MM.1S (cell line): ENCODE measurements at regions not wholly inside any gene's neighbourhood (a gene's known extent, or its start where the extent isn't known, plus 50 kb on each side); places are given as distances from the start of the nearest gene placed in this dataset.

Experiments used
- DNase-seq: peaks from one replicate; pipeline ENCODE4 v3.0.0-alpha.2; 2015
- H2AFZ ChIP-seq: fragments of 300-600 bp; sonication (generic); 2 replicates; pipeline ENCODE4 v1.6.0; 2016; ENCODE audit warnings: antibody characterized with exemption, low read length
- H3F3A ChIP-seq: fragments of 300-600 bp; sonication (generic); 2 replicates; pipeline ENCODE4 v1.6.1; 2016; ENCODE audit warnings: mild to moderate bottlenecking, antibody characterized with exemption, low read length, moderate library complexity, mixed read lengths; ENCODE audit not compliant: insufficient read depth
- H3K27ac ChIP-seq: fragments of 300-600 bp; sonication (generic); 2 replicates; pipeline ENCODE4 v1.5.1; 2016; ENCODE audit warnings: mild to moderate bottlenecking, low read length
- H3K27me3 ChIP-seq: fragments of 300-600 bp; sonication (generic); replicated peaks from 2 replicates; pipeline ENCODE4 v1.6.0; 2016; ENCODE audit warnings: low read length; ENCODE audit not compliant: insufficient read depth
- H3K36me3 ChIP-seq: fragments of 300-600 bp; sonication (generic); replicated peaks from 2 replicates; pipeline ENCODE4 v1.6.1; 2016; ENCODE audit warnings: mild to moderate bottlenecking, low read length, mixed read lengths; ENCODE audit not compliant: insufficient read depth
- H3K4me1 ChIP-seq: fragments of 300-600 bp; sonication (generic); 2 replicates; pipeline ENCODE4 v1.6.1; 2016; ENCODE audit warnings: low read length, mixed read lengths
- H3K4me2 ChIP-seq: fragments of 300-600 bp; sonication (generic); 2 replicates; pipeline ENCODE4 v1.6.0; 2016; ENCODE audit warnings: low read depth, low read length
- H3K4me3 ChIP-seq: fragments of 300-600 bp; sonication (generic); 2 replicates; pipeline ENCODE4 v1.5.1; 2016; ENCODE audit warnings: low read length, mixed read lengths
- H3K79me2 ChIP-seq: fragments of 300-600 bp; sonication (generic); 2 replicates; pipeline ENCODE4 v1.6.1; 2016; ENCODE audit warnings: mixed run types, low read length, mixed read lengths
- H3K9ac ChIP-seq: fragments of 300-600 bp; sonication (generic); 2 replicates; pipeline ENCODE4 v1.6.1; 2016; ENCODE audit warnings: low read length, mixed read lengths
- H3K9me2 ChIP-seq: fragments of 300-600 bp; sonication (generic); replicated peaks from 2 replicates; pipeline ENCODE4 v1.6.1; 2016; ENCODE audit warnings: mild to moderate bottlenecking, low read length, mixed read lengths; ENCODE audit not compliant: insufficient read depth
- H3K9me3 ChIP-seq: fragments of 300-600 bp; sonication (generic); replicated peaks from 2 replicates; pipeline ENCODE4 v1.6.1; 2016; ENCODE audit warnings: mild to moderate bottlenecking, low read length, mixed read lengths; ENCODE audit not compliant: insufficient read depth
- H4K20me1 ChIP-seq: fragments of 300-600 bp; sonication (generic); 2 replicates; pipeline ENCODE4 v1.6.1; 2016; ENCODE audit warnings: mild to moderate bottlenecking, low read length, moderate library complexity, mixed read lengths; ENCODE audit not compliant: insufficient read depth
- EZH2 ChIP-seq: fragments of 300-600 bp; sonication (generic); optimal IDR thresholded peaks from 2 replicates; pipeline ENCODE3; 2017; ENCODE audit warnings: low read depth, mild to moderate bottlenecking, antibody characterized with exemption, low read length, mixed read lengths
- EZH2phosphoT487 ChIP-seq: fragments of 300-600 bp; sonication (generic); IDR thresholded peaks from 2 replicates; pipeline ENCODE4 v1.6.1; 2018; ENCODE audit warnings: antibody characterized with exemption, low read length
- TF ChIP-seq, protein P1 (sequence below): fragments of 300-600 bp; sonication (generic); IDR thresholded peaks from 2 replicates; pipeline ENCODE4 v1.5.1; 2016; ENCODE audit warnings: antibody characterized with exemption, low read length, mixed read lengths

GRCh38 chr3:148077318-148077923 lies 620.3 kb upstream of the AGTR1 start:
- Histone ChIP-seq H3F3A (no peaks in the 10 kb centered on the region), H3K79me2 (no peaks in the 10 kb centered on the region), H2AFZ (no peak overlapping the region), H3K27ac (no peak overlapping the region), H3K9me3 (no peaks in the 10 kb centered on the region), H3K4me1 (no peaks in the 10 kb centered on the region), H3K4me2 (no peak overlapping the region), H4K20me1 (no peaks in the 10 kb centered on the region), H3K36me3 (no peaks in the 10 kb centered on the region), H3K4me3 (no peak overlapping the region), H3K9me2 (no peaks in the 10 kb centered on the region), H3K27me3 (no peaks in the 10 kb centered on the region), H3K9ac (no peak overlapping the region)
- DNase-seq = peak; percentile 50
- TF ChIP-seq, protein P1, sequence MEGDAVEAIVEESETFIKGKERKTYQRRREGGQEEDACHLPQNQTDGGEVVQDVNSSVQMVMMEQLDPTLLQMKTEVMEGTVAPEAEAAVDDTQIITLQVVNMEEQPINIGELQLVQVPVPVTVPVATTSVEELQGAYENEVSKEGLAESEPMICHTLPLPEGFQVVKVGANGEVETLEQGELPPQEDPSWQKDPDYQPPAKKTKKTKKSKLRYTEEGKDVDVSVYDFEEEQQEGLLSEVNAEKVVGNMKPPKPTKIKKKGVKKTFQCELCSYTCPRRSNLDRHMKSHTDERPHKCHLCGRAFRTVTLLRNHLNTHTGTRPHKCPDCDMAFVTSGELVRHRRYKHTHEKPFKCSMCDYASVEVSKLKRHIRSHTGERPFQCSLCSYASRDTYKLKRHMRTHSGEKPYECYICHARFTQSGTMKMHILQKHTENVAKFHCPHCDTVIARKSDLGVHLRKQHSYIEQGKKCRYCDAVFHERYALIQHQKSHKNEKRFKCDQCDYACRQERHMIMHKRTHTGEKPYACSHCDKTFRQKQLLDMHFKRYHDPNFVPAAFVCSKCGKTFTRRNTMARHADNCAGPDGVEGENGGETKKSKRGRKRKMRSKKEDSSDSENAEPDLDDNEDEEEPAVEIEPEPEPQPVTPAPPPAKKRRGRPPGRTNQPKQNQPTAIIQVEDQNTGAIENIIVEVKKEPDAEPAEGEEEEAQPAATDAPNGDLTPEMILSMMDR = peak; percentile 56
- no peak for TF ChIP-seq EZH2phosphoT487

DNA sequence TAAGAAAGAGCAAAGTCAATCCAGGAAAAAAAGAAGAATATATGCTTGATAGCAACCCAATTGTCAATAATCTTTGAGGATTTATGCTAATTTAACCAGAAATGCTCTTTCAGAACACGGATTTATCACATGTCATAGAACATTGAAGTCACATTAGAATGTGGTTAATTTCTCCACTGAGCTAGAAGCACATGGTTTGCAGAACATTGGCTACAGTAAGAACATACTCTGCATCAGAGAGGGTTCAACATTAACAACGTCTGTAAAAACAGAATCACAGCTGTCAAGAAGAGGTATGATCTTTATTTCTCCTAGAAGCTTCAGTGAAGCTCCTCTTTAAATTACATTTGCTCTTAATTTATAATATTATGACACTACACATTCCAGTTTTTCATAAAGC lies 619.7 kb upstream of the AGTR1 start:
- Histone ChIP-seq H3K79me2 (no peaks in the 10 kb centered on the region), H3K4me1 (no peaks in the 10 kb centered on the region), H4K20me1 (no peaks in the 10 kb centered on the region), H3K4me2 (no peak overlapping the region), H2AFZ (no peak overlapping the region), H3K9ac (no peak overlapping the region), H3K9me3 (no peaks in the 10 kb centered on the region), H3K4me3 (no peak overlapping the region), H3F3A (no peaks in the 10 kb centered on the region), H3K27me3 (no peaks in the 10 kb centered on the region), H3K36me3 (no peaks in the 10 kb centered on the region), H3K9me2 (no peaks in the 10 kb centered on the region), H3K27ac (no peak overlapping the region)
- DNase-seq = no peak
- TF ChIP-seq, protein P1 = no peak
- TF ChIP-seq EZH2phosphoT487 = no peak
- TF ChIP-seq EZH2 = no peak

- Histone ChIP-seq H2AFZ (no peak overlapping the region), H3K4me1 (no peaks in the 10 kb centered on the region), H3F3A (no peaks in the 10 kb centered on the region), H3K9me3 (no peaks in the 10 kb centered on the region), H3K4me3 (no peak overlapping the region), H3K9ac (no peak overlapping the region), H4K20me1 (no peaks in the 10 kb centered on the region), H3K27ac (no peak overlapping the region), H3K36me3 (no peaks in the 10 kb centered on the region), H3K9me2 (no peaks in the 10 kb centered on the region), H3K27me3 (no peaks in the 10 kb centered on the region), H3K4me2 (no peak overlapping the region), H3K79me2 (no peaks in the 10 kb centered on the region)
- TF ChIP-seq EZH2 (no peak), EZH2phosphoT487 (no peak)
- TF ChIP-seq, protein P1 = no peak
- no peak for DNase-seq
Observed at GRCh38 chr3:148078658-148079057, 619.0 kb upstream of the AGTR1 start.
